ENCODE measurements at regions not wholly inside any gene's neighbourhood (a gene's known extent, or its start where the extent isn't known, plus 50 kb on each side); places are given as distances from the start of the nearest gene placed in this dataset.

DNA sequence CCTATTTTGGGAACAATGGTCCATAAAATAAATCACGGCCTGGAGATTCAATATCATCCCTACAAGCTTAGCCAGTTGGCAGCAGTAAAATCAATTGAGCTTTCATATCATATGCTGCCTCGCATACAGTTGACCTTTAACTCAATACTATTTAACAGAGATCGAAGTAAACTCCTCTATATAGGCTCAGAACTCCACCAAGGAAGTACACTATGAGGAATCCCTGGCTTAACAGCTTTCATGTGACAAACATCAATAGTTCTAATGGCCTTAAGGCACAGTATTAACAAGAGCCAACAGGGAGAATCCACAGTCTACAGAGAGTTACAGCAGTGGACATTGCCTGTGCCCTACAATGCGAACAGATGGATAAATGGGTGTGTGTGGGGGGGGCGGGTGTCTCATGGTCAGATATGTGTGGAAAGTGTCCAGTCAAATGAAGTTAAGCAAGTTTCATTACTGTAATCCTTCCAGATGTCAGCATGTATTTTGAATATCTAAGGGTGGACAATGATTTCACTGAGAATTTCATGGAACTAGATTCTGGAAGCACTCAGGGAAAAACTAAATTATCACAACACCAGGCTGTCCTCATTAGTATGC is 98.2 kb upstream of the FAM9B start:
- Histone ChIP-seq H3K9me3 (replicated peaks; ENCODE audit: control insufficient read depth, insufficient read depth, low read length) (no peaks in the 10 kb centered on the region), H3K27me3 (replicated peaks in 1 of 2; ENCODE audit: control insufficient read depth in 2 of 2, insufficient read depth in 2 of 2, low read length in 1 of 2) (no peaks in the 10 kb centered on the region), H3K27ac (ENCODE audit: control insufficient read depth, insufficient read depth) (no peak overlapping the region), H2AFZ (ENCODE audit: control insufficient read depth, low read depth, low read length) (no peak overlapping the region), H4K20me1 (ENCODE audit: control insufficient read depth, insufficient read depth) (no peaks in the 10 kb centered on the region), H3K4me1 (ENCODE audit: control insufficient read depth, insufficient read depth, low read length) (no peaks in the 10 kb centered on the region), H3K79me2 (ENCODE audit: control insufficient read depth, insufficient read depth, low read length) (no peaks in the 10 kb centered on the region), H3K36me3 (ENCODE audit: control insufficient read depth in 2 of 2, insufficient read depth in 2 of 2, low read length in 1 of 2) (no peaks in the 10 kb centered on the region), H3K4me3 (no peak overlapping the region), H3K9ac (ENCODE audit: control insufficient read depth, insufficient read depth, low read length) (no peak overlapping the region), H3K4me2 (ENCODE audit: control insufficient read depth, insufficient read depth) (no peak overlapping the region)
- POLR2A ChIA-PET: no interaction called here
- CTCF ChIA-PET: interaction anchor here (0.6 kb wide), 1 partner anchor 10 kb away, joined by 3 read pairs; no protein-coding TSS in a partner anchor
- DNase-seq (ENCODE audit: low read depth, low spot score) (no peak), FAIRE-seq (no peak), ATAC-seq (no peak)
- BruUV-seq (replicated peaks): no TSS peak
- SMC1A ChIA-PET (ENCODE audit: uncharacterized antibody, unreplicated experiment): no interaction called here
- intact Hi-C loops (cut with micrococcal nuclease; ENCODE audit: unreplicated experiment) (no loop called here), in situ Hi-C loops (cut with MboI) (no loop called here)
- RAD21 ChIA-PET (ENCODE audit: unreplicated experiment): no interaction called here
- WGBS (ENCODE audit: insufficient coverage, insufficient replicate concordance, low lambda C conversion rate, missing lambda C conversion rate): 10% methylated on average over 5 of the region's 5 CpGs
- TF ChIP-seq MEF2A (IDR thresholded peaks at IDR 0.05; ENCODE audit: insufficient read depth, low read depth, low read length) (no peak), FOS (IDR thresholded peaks at IDR 0.05; ENCODE audit: borderline replicate concordance, extremely low read depth, insufficient read length) (no peak), BRCA1 (IDR thresholded peaks at IDR 0.05; ENCODE audit: low read depth, low read length) (no peak), RAD21 (IDR thresholded peaks at IDR 0.05; ENCODE audit: insufficient read depth, low read depth, low read length) (no peak), SUZ12 (IDR thresholded peaks at IDR 0.05; ENCODE audit: unreplicated experiment) (no peak), SUPT20H (IDR thresholded peaks at IDR 0.05; ENCODE audit: borderline replicate concordance, control insufficient read depth, low read depth, low read length) (no peak), NFYB (IDR thresholded peaks at IDR 0.05; ENCODE audit: insufficient read depth, low read depth, low read length) (no peak), SMC3 (IDR thresholded peaks at IDR 0.05; ENCODE audit: borderline replicate concordance, low read length) (no peak), CREB1 (IDR thresholded peaks at IDR 0.05; ENCODE audit: low read depth) (no peak), ETV6 (conservative IDR thresholded peaks at IDR 0.05 in 1 of 2, IDR thresholded peaks at IDR 0.05 in 1 of 2; ENCODE audit: borderline replicate concordance in 1 of 2, low read depth in 1 of 2) (no peak), SMAD1 (IDR thresholded peaks at IDR 0.05; ENCODE audit: low read depth, partially characterized antibody) (no peak), ZNF217 (IDR thresholded peaks at IDR 0.05) (no peak), ZNF274 (IDR thresholded peaks at IDR 0.05; ENCODE audit: insufficient read depth, insufficient read length) (no peak), MTA2 (IDR thresholded peaks at IDR 0.05; ENCODE audit: low read depth) (no peak), MYC (IDR thresholded peaks at IDR 0.05; ENCODE audit: insufficient read depth, insufficient read length, insufficient replicate concordance, low read length, severe bottlenecking) (no peak), CREM (IDR thresholded peaks at IDR 0.05; ENCODE audit: low read depth) (no peak)
- TF ChIP-seq, protein P1, sequence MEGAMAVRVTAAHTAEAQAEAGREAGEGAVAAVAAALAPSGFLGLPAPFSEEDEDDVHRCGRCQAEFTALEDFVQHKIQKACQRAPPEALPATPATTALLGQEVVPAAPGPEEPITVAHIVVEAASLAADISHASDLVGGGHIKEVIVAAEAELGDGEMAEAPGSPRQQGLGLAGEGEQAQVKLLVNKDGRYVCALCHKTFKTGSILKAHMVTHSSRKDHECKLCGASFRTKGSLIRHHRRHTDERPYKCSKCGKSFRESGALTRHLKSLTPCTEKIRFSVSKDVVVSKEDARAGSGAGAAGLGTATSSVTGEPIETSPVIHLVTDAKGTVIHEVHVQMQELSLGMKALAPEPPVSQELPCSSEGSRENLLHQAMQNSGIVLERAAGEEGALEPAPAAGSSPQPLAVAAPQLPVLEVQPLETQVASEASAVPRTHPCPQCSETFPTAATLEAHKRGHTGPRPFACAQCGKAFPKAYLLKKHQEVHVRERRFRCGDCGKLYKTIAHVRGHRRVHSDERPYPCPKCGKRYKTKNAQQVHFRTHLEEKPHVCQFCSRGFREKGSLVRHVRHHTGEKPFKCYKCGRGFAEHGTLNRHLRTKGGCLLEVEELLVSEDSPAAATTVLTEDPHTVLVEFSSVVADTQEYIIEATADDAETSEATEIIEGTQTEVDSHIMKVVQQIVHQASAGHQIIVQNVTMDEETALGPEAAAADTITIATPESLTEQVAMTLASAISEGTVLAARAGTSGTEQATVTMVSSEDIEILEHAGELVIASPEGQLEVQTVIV (IDR thresholded peaks at IDR 0.05; ENCODE audit: borderline replicate concordance, partially characterized antibody): no peak
- TF ChIP-seq, protein P2, sequence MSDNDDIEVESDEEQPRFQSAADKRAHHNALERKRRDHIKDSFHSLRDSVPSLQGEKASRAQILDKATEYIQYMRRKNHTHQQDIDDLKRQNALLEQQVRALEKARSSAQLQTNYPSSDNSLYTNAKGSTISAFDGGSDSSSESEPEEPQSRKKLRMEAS (IDR thresholded peaks at IDR 0.05; ENCODE audit: low read depth, low read length): no peak
- TF ChIP-seq, protein P3, sequence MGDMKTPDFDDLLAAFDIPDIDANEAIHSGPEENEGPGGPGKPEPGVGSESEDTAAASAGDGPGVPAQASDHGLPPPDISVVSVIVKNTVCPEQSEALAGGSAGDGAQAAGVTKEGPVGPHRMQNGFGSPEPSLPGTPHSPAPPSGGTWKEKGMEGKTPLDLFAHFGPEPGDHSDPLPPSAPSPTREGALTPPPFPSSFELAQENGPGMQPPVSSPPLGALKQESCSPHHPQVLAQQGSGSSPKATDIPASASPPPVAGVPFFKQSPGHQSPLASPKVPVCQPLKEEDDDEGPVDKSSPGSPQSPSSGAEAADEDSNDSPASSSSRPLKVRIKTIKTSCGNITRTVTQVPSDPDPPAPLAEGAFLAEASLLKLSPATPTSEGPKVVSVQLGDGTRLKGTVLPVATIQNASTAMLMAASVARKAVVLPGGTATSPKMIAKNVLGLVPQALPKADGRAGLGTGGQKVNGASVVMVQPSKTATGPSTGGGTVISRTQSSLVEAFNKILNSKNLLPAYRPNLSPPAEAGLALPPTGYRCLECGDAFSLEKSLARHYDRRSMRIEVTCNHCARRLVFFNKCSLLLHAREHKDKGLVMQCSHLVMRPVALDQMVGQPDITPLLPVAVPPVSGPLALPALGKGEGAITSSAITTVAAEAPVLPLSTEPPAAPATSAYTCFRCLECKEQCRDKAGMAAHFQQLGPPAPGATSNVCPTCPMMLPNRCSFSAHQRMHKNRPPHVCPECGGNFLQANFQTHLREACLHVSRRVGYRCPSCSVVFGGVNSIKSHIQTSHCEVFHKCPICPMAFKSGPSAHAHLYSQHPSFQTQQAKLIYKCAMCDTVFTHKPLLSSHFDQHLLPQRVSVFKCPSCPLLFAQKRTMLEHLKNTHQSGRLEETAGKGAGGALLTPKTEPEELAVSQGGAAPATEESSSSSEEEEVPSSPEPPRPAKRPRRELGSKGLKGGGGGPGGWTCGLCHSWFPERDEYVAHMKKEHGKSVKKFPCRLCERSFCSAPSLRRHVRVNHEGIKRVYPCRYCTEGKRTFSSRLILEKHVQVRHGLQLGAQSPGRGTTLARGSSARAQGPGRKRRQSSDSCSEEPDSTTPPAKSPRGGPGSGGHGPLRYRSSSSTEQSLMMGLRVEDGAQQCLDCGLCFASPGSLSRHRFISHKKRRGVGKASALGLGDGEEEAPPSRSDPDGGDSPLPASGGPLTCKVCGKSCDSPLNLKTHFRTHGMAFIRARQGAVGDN (IDR thresholded peaks at IDR 0.05): no peak

Measured in GM12878 (cell line).